Pancreas (tissue), 10 donors: ENCODE measurements at regions not wholly inside any gene's neighbourhood (a gene's known extent, or its start where the extent isn't known, plus 50 kb on each side); places are given as distances from the start of the nearest gene placed in this dataset.
A peak's percentile ranks its signal among the peaks of the same experiment; 100 is the strongest.

Source experiments
- ATAC-seq, 4 donors: fragments of 200-7000 bp; cut with Tn5 transposase; one replicate each; pipeline versions ENCODE4 v1.8.0 to v1.9.1; 2020; ENCODE audit warnings: mild to moderate bottlenecking in 4 of 4, moderate library complexity in 4 of 4
- DNase-seq, 6 donors: peaks; one replicate each; pipeline ENCODE4 v3.0.0-alpha.2; 2020
- FAIRE-seq: peaks from 2 replicates; lab custom pipeline; 2012; peaks lifted over from hg19 to GRCh38; lab: Jason Lieb, UNC
- H3K27ac ChIP-seq, 4 donors: fragments of 200-600 bp; sonication (generic); 1 replicate in 3 of 4; 2 replicates in 1 of 4; pipeline versions ENCODE4 v1.5.0 to v1.8.0; 2020
- H3K27me3 ChIP-seq, 4 donors: fragments of 200-600 bp; one replicate each; pipeline ENCODE4 v1.8.0; 2021
- H3K36me3 ChIP-seq, 3 donors: fragments of 200-600 bp; sonication (generic) in 1 of 3; one replicate each; pipeline versions ENCODE4 v1.5.0 to v1.8.0; 2020 to 2021
- H3K4me1 ChIP-seq, 3 donors: fragments of 200-600 bp; one replicate each; pipeline ENCODE4 v1.8.0; 2021
- H3K4me3 ChIP-seq, 4 donors: fragments of 200-600 bp; sonication (generic) in 2 of 4; one replicate each; pipeline versions ENCODE4 v1.5.0 to v1.8.0; 2020 to 2021
- H3K9me3 ChIP-seq, 4 donors: fragments of 200-600 bp; one replicate each; pipeline ENCODE4 v1.8.0; 2021
- WGBS, 2 donors: extraction: QIAGEN DNeasy Blood & Tissue Kit; methylation state at CpG; one replicate each; pipeline ENCODE4 v1.1.7; 2013; 5-methylcytosine and 5-hydroxymethylcytosine counted together
- intact Hi-C, 3 donors: fragments of 100-400 bp; cut with DNase I; formaldehyde crosslinking; loops; one replicate each; pipeline versions ENCODE4 v1.11.1 to v1.14.2; 2022
- TF ChIP-seq, protein P1 (sequence below), 4 donors: fragments of 200-600 bp; sonication (generic) in 3 of 4; IDR thresholded peaks; one replicate each; pipeline versions ENCODE4 v1.5.0 to v1.8.0; 2021; ENCODE audit warnings: antibody characterized with exemption in 4 of 4
- donor health status: healthy with polysubstance abuse.
- donor health status: DM: no; HTN: no; CAD: no; lungs with moderate emphysema.
- donor health status: DM: no; HTN: no; CAD: no.
- donor health status: control.
- donor health status: control.
- donor health status: Bipolar disorder and iron deficiency.
- donor health status: DM: yes; HTN: yes; CAD: no.
- donor health status: DM: no; HTN: no; CAD: no.
- donor health status: DM: no; HTN: no; CAD: no.
- donor health status: DM: yes; HTN: yes; CAD: no.

DNA sequence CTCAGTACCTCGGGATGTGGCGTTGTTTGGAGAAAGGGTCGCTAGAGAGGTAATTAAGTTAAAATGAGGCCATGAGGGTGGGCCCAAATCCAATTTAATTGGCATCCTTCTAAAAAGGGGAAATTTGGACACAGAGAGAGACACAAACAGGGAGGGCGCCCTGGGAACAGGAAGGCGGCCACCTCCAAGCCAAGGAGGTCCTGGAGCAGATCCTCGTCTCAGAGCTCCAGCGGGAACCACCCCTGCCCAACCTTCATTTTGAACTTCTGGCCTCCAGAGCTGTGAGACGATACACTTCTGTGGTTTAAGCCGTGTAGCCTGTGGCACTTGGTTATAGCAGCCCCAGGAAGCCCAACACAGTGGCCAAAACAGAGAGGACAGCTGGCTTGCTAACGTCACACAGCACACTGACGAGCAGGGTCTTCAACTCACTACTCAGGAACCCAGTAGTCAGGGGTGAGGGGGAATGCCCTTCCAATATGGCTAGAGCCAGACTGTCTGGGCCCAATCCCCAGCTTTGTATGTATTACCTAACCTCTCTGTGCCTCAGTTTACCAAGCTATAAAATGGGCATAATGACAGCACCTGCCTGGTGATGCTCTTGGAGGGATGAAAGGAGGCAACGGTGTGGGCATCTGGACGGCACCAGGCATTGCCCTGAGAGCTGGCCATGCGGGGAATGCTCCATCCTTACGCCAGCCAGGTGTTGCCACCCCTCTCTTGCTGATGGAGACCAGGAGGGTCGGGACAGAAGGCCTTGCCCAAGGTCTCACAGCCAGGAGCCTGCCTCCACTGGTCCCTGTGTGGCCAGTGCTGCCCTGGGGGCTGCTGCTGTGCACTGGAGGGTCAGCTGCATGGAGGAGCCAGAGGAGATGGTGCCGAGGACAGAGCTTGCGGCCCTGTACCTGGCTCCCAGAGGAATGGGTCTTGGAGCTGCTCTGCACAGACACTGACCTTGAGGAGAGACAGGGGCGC, 53.3 kb upstream of the LINC01488 start:
- Histone ChIP-seq H3K4me3 (no peak overlapping the region), H3K9me3 (no peaks in the 10 kb centered on the region), H3K27ac (no peak overlapping the region), H3K36me3 (no peaks in the 10 kb centered on the region), H3K27me3 (no peaks in the 10 kb centered on the region), H3K4me1 (no peaks in the 10 kb centered on the region)
- DNase-seq (no peak), FAIRE-seq (no peak), ATAC-seq (no peak)
- WGBS, 2 donors, result 64 to 80% methylated on average over 19 of the region's 19 CpGs
- TF ChIP-seq, protein P1, sequence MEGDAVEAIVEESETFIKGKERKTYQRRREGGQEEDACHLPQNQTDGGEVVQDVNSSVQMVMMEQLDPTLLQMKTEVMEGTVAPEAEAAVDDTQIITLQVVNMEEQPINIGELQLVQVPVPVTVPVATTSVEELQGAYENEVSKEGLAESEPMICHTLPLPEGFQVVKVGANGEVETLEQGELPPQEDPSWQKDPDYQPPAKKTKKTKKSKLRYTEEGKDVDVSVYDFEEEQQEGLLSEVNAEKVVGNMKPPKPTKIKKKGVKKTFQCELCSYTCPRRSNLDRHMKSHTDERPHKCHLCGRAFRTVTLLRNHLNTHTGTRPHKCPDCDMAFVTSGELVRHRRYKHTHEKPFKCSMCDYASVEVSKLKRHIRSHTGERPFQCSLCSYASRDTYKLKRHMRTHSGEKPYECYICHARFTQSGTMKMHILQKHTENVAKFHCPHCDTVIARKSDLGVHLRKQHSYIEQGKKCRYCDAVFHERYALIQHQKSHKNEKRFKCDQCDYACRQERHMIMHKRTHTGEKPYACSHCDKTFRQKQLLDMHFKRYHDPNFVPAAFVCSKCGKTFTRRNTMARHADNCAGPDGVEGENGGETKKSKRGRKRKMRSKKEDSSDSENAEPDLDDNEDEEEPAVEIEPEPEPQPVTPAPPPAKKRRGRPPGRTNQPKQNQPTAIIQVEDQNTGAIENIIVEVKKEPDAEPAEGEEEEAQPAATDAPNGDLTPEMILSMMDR (IDR thresholded peaks at IDR 0.05), result no peak
- intact Hi-C loops, result no loop called here

DNA sequence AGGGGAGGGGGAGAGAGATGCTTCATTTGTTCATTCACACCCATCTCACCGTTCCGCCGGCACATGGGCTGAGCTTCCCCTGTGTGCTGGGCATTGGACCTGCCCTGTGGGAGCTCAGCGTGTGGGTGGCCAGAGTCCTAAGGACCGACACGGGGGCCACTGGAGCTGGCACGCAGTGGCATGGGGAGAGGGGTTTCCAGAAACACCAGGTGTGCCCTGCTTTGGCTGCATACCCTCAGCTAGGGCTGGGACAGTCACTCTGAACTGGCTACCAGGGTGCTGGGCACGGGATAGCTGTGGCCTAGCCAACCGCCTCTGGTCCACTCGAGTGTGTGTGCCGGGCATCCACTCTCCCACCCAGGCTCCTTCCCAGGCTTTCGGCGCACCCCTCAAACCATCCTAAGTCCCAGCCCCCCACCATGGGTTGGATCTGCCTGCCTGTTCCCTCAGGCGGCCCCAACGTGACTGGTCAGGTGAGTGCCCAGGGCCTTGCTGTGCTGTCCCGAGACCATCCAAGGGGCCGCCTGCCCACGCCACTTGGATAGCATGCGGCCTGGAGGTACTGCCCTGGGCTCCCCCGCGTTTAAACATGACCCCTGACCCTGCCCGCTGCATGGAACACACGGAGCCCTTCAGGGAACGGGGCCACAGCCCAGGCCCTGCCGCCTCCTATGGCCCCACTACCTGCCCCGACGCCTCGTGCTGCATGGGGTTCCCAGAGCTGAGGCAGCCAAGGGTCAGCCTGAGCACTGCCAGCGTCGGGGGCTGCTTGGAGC, 51.6 kb upstream of the LINC01488 start:
- Histone ChIP-seq H3K4me3 (no peak overlapping the region), H3K9me3 (no peaks in the 10 kb centered on the region), H3K4me1 (no peaks in the 10 kb centered on the region), H3K36me3 (no peaks in the 10 kb centered on the region), H3K27ac (no peak overlapping the region), H3K27me3 (no peaks in the 10 kb centered on the region)
- TF ChIP-seq, protein P1 (IDR thresholded peaks at IDR 0.05), result no peak
- 86 to 89% methylated on average over 30 of the region's 30 CpGs for WGBS, 2 donors
- FAIRE-seq, result no peak
- peak in 1 of 6 donors; percentile 51 for DNase-seq
- ATAC-seq, result no peak
- intact Hi-C loops, result no loop called here

DNA sequence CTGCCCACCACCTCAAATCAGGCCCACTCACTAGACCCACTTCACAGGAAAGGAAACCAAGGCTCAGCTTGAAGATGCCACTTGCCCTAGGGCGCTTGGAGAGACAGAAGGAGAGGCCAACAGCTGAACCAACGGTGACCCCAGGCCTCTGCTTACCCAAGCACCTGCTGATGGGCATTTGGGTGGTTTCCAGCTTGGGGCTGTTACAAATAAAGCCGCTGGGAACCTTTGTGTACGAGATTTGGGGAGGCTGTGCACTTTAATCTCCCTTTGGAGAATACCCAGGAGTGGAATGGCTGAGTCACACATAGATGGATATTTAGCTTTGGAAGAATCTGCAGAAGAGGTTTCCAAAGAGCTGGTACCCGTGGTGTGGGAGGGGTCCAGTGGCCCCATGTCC, 50.9 kb upstream of the LINC01488 start:
- Histone ChIP-seq H3K9me3 (no peaks in the 10 kb centered on the region), H3K36me3 (no peaks in the 10 kb centered on the region), H3K27me3 (no peaks in the 10 kb centered on the region), H3K4me3 (no peak overlapping the region), H3K4me1 (no peaks in the 10 kb centered on the region), H3K27ac (no peak overlapping the region)
- TF ChIP-seq, protein P1 (IDR thresholded peaks at IDR 0.05), result no peak
- WGBS, 2 donors, result 67 to 78% methylated on average over 5 of the region's 5 CpGs
- intact Hi-C loops, result no loop called here
- no peak for DNase-seq
- FAIRE-seq, result no peak
- ATAC-seq, result no peak

DNA sequence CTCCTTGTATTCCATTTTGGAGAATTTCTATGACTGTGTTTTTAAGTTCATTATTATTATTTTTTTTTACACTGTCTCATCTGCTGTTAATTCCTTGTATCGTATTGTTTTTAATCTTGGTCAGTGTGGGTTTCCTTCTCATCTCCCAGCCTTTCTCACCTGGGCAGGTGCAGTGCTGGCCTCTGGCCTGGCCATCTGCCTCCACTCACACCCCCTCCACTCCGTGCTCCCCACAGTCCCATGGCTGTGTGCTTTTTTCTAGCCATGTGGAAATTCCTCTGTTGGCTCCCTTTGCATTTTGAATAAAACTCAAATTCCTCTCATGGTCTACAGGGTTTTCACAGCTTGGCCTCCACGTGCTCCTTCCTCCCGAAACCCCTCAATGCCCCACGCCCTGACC, 50.3 kb upstream of the LINC01488 start:
- no peaks in the 10 kb centered on the region for H3K4me1 ChIP-seq
- ATAC-seq, result no peak
- no peak overlapping the region for H3K27ac ChIP-seq
- FAIRE-seq, result no peak
- TF ChIP-seq, protein P1 (IDR thresholded peaks at IDR 0.05), result no peak
- 71 to 72% methylated on average over 5 of the region's 5 CpGs for WGBS, 2 donors
- DNase-seq, result peak in 1 of 6 donors; percentile 19
- intact Hi-C loops, result no loop called here
- no peak overlapping the region for H3K4me3 ChIP-seq
- no peaks in the 10 kb centered on the region for H3K27me3 ChIP-seq
- no peaks in the 10 kb centered on the region for H3K36me3 ChIP-seq
- no peaks in the 10 kb centered on the region for H3K9me3 ChIP-seq
